Subcutaneous abdominal adipose tissue (tissue), 5 donors: ENCODE measurements at regions not wholly inside any gene's neighbourhood (a gene's known extent, or its start where the extent isn't known, plus 50 kb on each side); places are given as distances from the start of the nearest gene placed in this dataset.
"Not testable (repeated sequence)": the region's sequence is repeated elsewhere in the genome, so short reads cannot be mapped to it uniquely, and the experiment has no call there.

Source experiments
- H3K27ac ChIP-seq: one replicate; pipeline ENCODE4 v1.7.0; 2013; ENCODE audit warnings: low read depth, mild to moderate bottlenecking, inconsistent platforms, low read length, moderate library complexity
- H3K27me3 ChIP-seq, 5 donors: one replicate each; pipeline ENCODE4 v1.7.0; 2013; ENCODE audit warnings: low read length in 5 of 5, inconsistent platforms in 1 of 5; ENCODE audit not compliant: control insufficient read depth in 5 of 5, insufficient read depth in 4 of 5
- H3K36me3 ChIP-seq, 5 donors: one replicate each; pipeline ENCODE4 v1.7.0; 2013; ENCODE audit warnings: low read length in 5 of 5; ENCODE audit not compliant: control insufficient read depth in 5 of 5, insufficient read depth in 5 of 5
- H3K4me1 ChIP-seq, 5 donors: one replicate each; pipeline ENCODE4 v1.7.0; 2013; ENCODE audit warnings: low read length in 5 of 5, mild to moderate bottlenecking in 3 of 5, moderate library complexity in 1 of 5; ENCODE audit not compliant: control insufficient read depth in 5 of 5, insufficient read depth in 5 of 5
- H3K4me3 ChIP-seq, 5 donors: one replicate each; pipeline ENCODE4 v1.7.0; 2013; ENCODE audit warnings: low read length in 5 of 5, low read depth in 1 of 5
- H3K9ac ChIP-seq, 5 donors: one replicate each; pipeline ENCODE4 v1.7.0; 2013; ENCODE audit warnings: low read length in 5 of 5, mild to moderate bottlenecking in 4 of 5, moderate library complexity in 3 of 5
- H3K9me3 ChIP-seq, 5 donors: one replicate each; pipeline ENCODE4 v1.7.0; 2013; ENCODE audit warnings: low read length in 5 of 5; ENCODE audit not compliant: control insufficient read depth in 5 of 5
- donor health status: healthy.
- donor health status: healthy.
- donor health status: healthy.
- donor health status: healthy.
- donor health status: healthy.

GRCh38 chr12:18818579-18819268, 80.8 kb downstream of the CAPZA3 start:
- H3K9me3 ChIP-seq: no peaks in the 10 kb centered on the region
- no peaks in the 10 kb centered on the region for H3K27me3 ChIP-seq
- no peak overlapping the region for H3K9ac ChIP-seq
- no peak overlapping the region for H3K4me3 ChIP-seq
- no peak overlapping the region for H3K27ac ChIP-seq
- no peaks in the 10 kb centered on the region for H3K36me3 ChIP-seq
- peaks cover 0 to 2% (median 0%) of the 10 kb centered on the region in 5 donors for H3K4me1 ChIP-seq

- H3K4me1 ChIP-seq: no peaks in the 10 kb centered on the region
- no peak overlapping the region for H3K9ac ChIP-seq
These were observed 81.6 kb downstream of the CAPZA3 start for GRCh38 chr12:18819484-18819883.

GRCh38 chr12:18823461-18823860, 85.5 kb downstream of the CAPZA3 start:
- Histone ChIP-seq H3K9me3 (peaks cover 0 to 4% (median 3%) of the 10 kb centered on the region in 5 donors), H3K27me3 (no peaks in the 10 kb centered on the region), H3K27ac (no peak overlapping the region), H3K9ac (no peak overlapping the region), H3K36me3 (no peaks in the 10 kb centered on the region), H3K4me1 (no peaks in the 10 kb centered on the region), H3K4me3 (no peak overlapping the region)

More at GRCh38 chr12:18819484-18819883, 81.6 kb downstream of the CAPZA3 start:
- no peaks in the 10 kb centered on the region for H3K9me3 ChIP-seq
- H3K27ac ChIP-seq: no peak overlapping the region
- H3K4me3 ChIP-seq: no peak overlapping the region
- H3K36me3 ChIP-seq: no peaks in the 10 kb centered on the region
- no peaks in the 10 kb centered on the region for H3K27me3 ChIP-seq

- no peak overlapping the region for H3K9ac ChIP-seq
- no peaks in the 10 kb centered on the region for H3K27me3 ChIP-seq
- H3K9me3 ChIP-seq: peaks cover 0 to 11% (median 8%) of the 10 kb centered on the region in 5 donors
- no peaks in the 10 kb centered on the region for H3K4me1 ChIP-seq
- H3K4me3 ChIP-seq: no peak overlapping the region
- no peak overlapping the region for H3K27ac ChIP-seq
- H3K36me3 ChIP-seq: no peaks in the 10 kb centered on the region
These were observed 86.4 kb downstream of the CAPZA3 start for GRCh38 chr12:18824287-18824686.

- Histone ChIP-seq H3K9me3 (peaks cover 0 to 11% (median 8%) of the 10 kb centered on the region in 5 donors), H3K9ac (no peak overlapping the region), H3K4me1 (no peaks in the 10 kb centered on the region), H3K27ac (no peak overlapping the region), H3K4me3 (no peak overlapping the region), H3K27me3 (no peaks in the 10 kb centered on the region), H3K36me3 (no peaks in the 10 kb centered on the region)
These were observed 87.2 kb downstream of the CAPZA3 start for GRCh38 chr12:18825138-18825537.

GRCh38 chr12:18827913-18828312, 90.0 kb downstream of the CAPZA3 start:
- no peak overlapping the region for H3K4me3 ChIP-seq
- H3K9me3 ChIP-seq: peaks cover 0 to 11% (median 8%) of the 10 kb centered on the region in 5 donors
- no peaks in the 10 kb centered on the region for H3K36me3 ChIP-seq
- H3K9ac ChIP-seq: no peak overlapping the region
- H3K4me1 ChIP-seq: no peaks in the 10 kb centered on the region
- no peaks in the 10 kb centered on the region for H3K27me3 ChIP-seq
- H3K27ac ChIP-seq: no peak overlapping the region

- H3K27ac ChIP-seq: no peak overlapping the region
These were observed 90.6 kb downstream of the CAPZA3 start for GRCh38 chr12:18828483-18828882.

GRCh38 chr12:18828987-18829386, 91.1 kb downstream of the CAPZA3 start:
- no peaks in the 10 kb centered on the region for H3K4me1 ChIP-seq
- peaks cover 0 to 11% (median 8%) of the 10 kb centered on the region in 5 donors for H3K9me3 ChIP-seq
- H3K27me3 ChIP-seq: no peaks in the 10 kb centered on the region
- H3K27ac ChIP-seq: no peak overlapping the region
- H3K9ac ChIP-seq: no peak overlapping the region
- no peak overlapping the region for H3K4me3 ChIP-seq
- no peaks in the 10 kb centered on the region for H3K36me3 ChIP-seq

More at GRCh38 chr12:18828483-18828882, 90.6 kb downstream of the CAPZA3 start:
- Histone ChIP-seq H3K4me3 (no peak overlapping the region), H3K4me1 (no peaks in the 10 kb centered on the region), H3K9ac (no peak overlapping the region), H3K9me3 (peaks cover 0 to 11% (median 8%) of the 10 kb centered on the region in 5 donors), H3K27me3 (no peaks in the 10 kb centered on the region), H3K36me3 (no peaks in the 10 kb centered on the region)

- H3K9ac ChIP-seq, H3K4me3 ChIP-seq, H3K27me3 ChIP-seq, H3K27ac ChIP-seq, H3K36me3 ChIP-seq, H3K4me1 ChIP-seq: not testable (repeated sequence)
- peaks cover 0 to 11% (median 8%) of the 10 kb centered on the region in 5 donors for H3K9me3 ChIP-seq
These were observed 95.0 kb downstream of the CAPZA3 start for GRCh38 chr12:18832932-18833331.

- Histone ChIP-seq H3K27me3 (no peaks in the 10 kb centered on the region), H3K4me1 (no peaks in the 10 kb centered on the region), H3K9ac (no peak overlapping the region), H3K9me3 (peaks cover 0 to 4% (median 0%) of the 10 kb centered on the region in 5 donors), H3K4me3 (no peak overlapping the region), H3K36me3 (no peaks in the 10 kb centered on the region), H3K27ac (no peak overlapping the region)
These were observed 99.1 kb downstream of the CAPZA3 start for GRCh38 chr12:18837025-18837424.
